Mesodermal cell (in vitro differentiated cells): ENCODE measurements at regions not wholly inside any gene's neighbourhood (a gene's known extent, or its start where the extent isn't known, plus 50 kb on each side); places are given as distances from the start of the nearest gene placed in this dataset.

ENCODE experiments used
- H3K27ac ChIP-seq: 2 replicates; pipeline ENCODE4 v1.7.0; 2013; ENCODE audit warnings: mild to moderate bottlenecking, low read depth, low read length, moderate library complexity; ENCODE audit not compliant: severe bottlenecking
- H3K36me3 ChIP-seq: 2 replicates; pipeline ENCODE4 v1.7.1; 2013; ENCODE audit warnings: mild to moderate bottlenecking, low read length, moderate library complexity; ENCODE audit not compliant: control insufficient read depth, insufficient read depth
- H3K4me1 ChIP-seq: one replicate; pipeline ENCODE4 v1.7.1; 2013; ENCODE audit warnings: mild to moderate bottlenecking, low read length; ENCODE audit not compliant: insufficient read depth, control insufficient read depth, poor library complexity, severe bottlenecking
- H3K4me3 ChIP-seq: 2 replicates; pipeline ENCODE4 v1.7.0; 2013; ENCODE audit warnings: low read length, control low read depth, mild to moderate bottlenecking; ENCODE audit not compliant: insufficient read depth, poor library complexity, severe bottlenecking; ENCODE audit errors: extremely low read depth
- H3K9me3 ChIP-seq: 2 replicates; pipeline ENCODE4 v1.7.1; 2013; ENCODE audit warnings: mild to moderate bottlenecking, low read length, moderate library complexity; ENCODE audit not compliant: control insufficient read depth
- WGBS, 2 experiments: methylation state at CpG; one replicate each; pipeline ENCODE4 v1.1.5; 2013; ENCODE audit warnings: missing lambda C conversion rate in 2 of 2; ENCODE audit not compliant: insufficient coverage in 2 of 2; 5-methylcytosine and 5-hydroxymethylcytosine counted together

- no peak overlapping the region for H3K4me3 ChIP-seq
- WGBS, 2 experiments, result 50 to 100% methylated on average over 1 of the region's 3 CpGs
- no peaks in the 10 kb centered on the region for H3K36me3 ChIP-seq
- H3K4me1 ChIP-seq, result no peaks in the 10 kb centered on the region
- H3K9me3 ChIP-seq, result no peaks in the 10 kb centered on the region
- no peak overlapping the region for H3K27ac ChIP-seq
These were observed 205.9 kb downstream of the IKZF2 start for GRCh38 chr2:212945526-212945925.

GRCh38 chr2:212943351-212943750 lies 208.1 kb downstream of the IKZF2 start:
- Histone ChIP-seq H3K27ac (no peak overlapping the region), H3K4me3 (no peak overlapping the region), H3K9me3 (no peaks in the 10 kb centered on the region), H3K36me3 (no peaks in the 10 kb centered on the region), H3K4me1 (no peaks in the 10 kb centered on the region)
- WGBS, 2 experiments, result 88% methylated on average over 1 to 2 of the region's 3 CpGs

GRCh38 chr2:212941361-212941760 lies 210.1 kb downstream of the IKZF2 start:
- 100% methylated on average over 1 of the region's 2 CpGs; no CpG with 5 or more reads in 1 of the 2 experiments for WGBS, 2 experiments
- H3K4me1 ChIP-seq, result no peaks in the 10 kb centered on the region
- no peak overlapping the region for H3K27ac ChIP-seq
- no peak overlapping the region for H3K4me3 ChIP-seq
- no peaks in the 10 kb centered on the region for H3K36me3 ChIP-seq
- no peaks in the 10 kb centered on the region for H3K9me3 ChIP-seq

- Histone ChIP-seq H3K9me3 (no peaks in the 10 kb centered on the region), H3K27ac (no peak overlapping the region), H3K36me3 (no peaks in the 10 kb centered on the region), H3K4me1 (no peaks in the 10 kb centered on the region), H3K4me3 (no peak overlapping the region)
- WGBS, 2 experiments, result 0 to 11% methylated on average over 1 to 2 of the region's 2 CpGs
These were observed 210.6 kb downstream of the IKZF2 start for GRCh38 chr2:212940816-212941215.

- Histone ChIP-seq H3K36me3 (no peaks in the 10 kb centered on the region), H3K27ac (no peak overlapping the region), H3K4me3 (no peak overlapping the region), H3K9me3 (no peaks in the 10 kb centered on the region), H3K4me1 (no peaks in the 10 kb centered on the region)
- 50 to 81% methylated on average over 1 to 3 of the region's 8 CpGs for WGBS, 2 experiments
These were observed 211.5 kb downstream of the IKZF2 start for GRCh38 chr2:212939777-212940531.

GRCh38 chr2:212938144-212938793 lies 213.1 kb downstream of the IKZF2 start:
- Histone ChIP-seq H3K27ac (no peak overlapping the region), H3K36me3 (no peaks in the 10 kb centered on the region), H3K4me3 (no peak overlapping the region), H3K4me1 (no peaks in the 10 kb centered on the region), H3K9me3 (no peaks in the 10 kb centered on the region)
- 80 to 100% methylated on average over 1 of the region's 7 CpGs for WGBS, 2 experiments

- WGBS, 2 experiments, result 89 to 96% methylated on average over 8 of the region's 8 CpGs
- Histone ChIP-seq H3K4me1 (no peaks in the 10 kb centered on the region), H3K9me3 (no peaks in the 10 kb centered on the region)
These were observed 214.8 kb downstream of the IKZF2 start for GRCh38 chr2:212936572-212936971.

GRCh38 chr2:212935752-212936151 lies 215.7 kb downstream of the IKZF2 start:
- 83 to 92% methylated on average over 2 to 4 of the region's 4 CpGs for whole genome bisulfite sequencing, 2 experiments
- no peak overlapping the region for H3K4me3 ChIP-seq
- no peaks in the 10 kb centered on the region for H3K36me3 ChIP-seq
- H3K27ac ChIP-seq, result no peak overlapping the region
- no peaks in the 10 kb centered on the region for H3K9me3 ChIP-seq
- H3K4me1 ChIP-seq, result no peaks in the 10 kb centered on the region

More at GRCh38 chr2:212936572-212936971, 214.8 kb downstream of the IKZF2 start:
- Histone ChIP-seq H3K4me3 (no peak overlapping the region), H3K36me3 (no peaks in the 10 kb centered on the region), H3K27ac (no peak overlapping the region)

- WGBS, 2 experiments, result 93 to 98% methylated on average over 3 to 5 of the region's 5 CpGs
- H3K4me1 ChIP-seq, result no peaks in the 10 kb centered on the region
- no peak overlapping the region for H3K4me3 ChIP-seq
- H3K36me3 ChIP-seq, result no peaks in the 10 kb centered on the region
- H3K9me3 ChIP-seq, result no peaks in the 10 kb centered on the region
- no peak overlapping the region for H3K27ac ChIP-seq
These were observed 220.1 kb downstream of the IKZF2 start for GRCh38 chr2:212931271-212931670.

- Histone ChIP-seq H3K27ac (no peak overlapping the region), H3K36me3 (no peaks in the 10 kb centered on the region), H3K9me3 (no peaks in the 10 kb centered on the region), H3K4me1 (no peaks in the 10 kb centered on the region), H3K4me3 (no peak overlapping the region)
- WGBS, 2 experiments, result no CpG with 5 or more reads among the region's 1 CpG
These were observed 220.7 kb downstream of the IKZF2 start for GRCh38 chr2:212930556-212931260.
